H1 (cell line): ENCODE measurements at regions not wholly inside any gene's neighbourhood (a gene's known extent, or its start where the extent isn't known, plus 50 kb on each side); places are given as distances from the start of the nearest gene placed in this dataset.

Experiments used
- CTCF ChIA-PET: fragments of 300-600 bp; sonication (Branson Sonifier 250); formaldehyde crosslinking; loops from one replicate; lab custom pipeline; 2021; ENCODE audit not compliant: partially characterized antibody; lab: Charles Lee
- POLR2A ChIA-PET: fragments of 300-600 bp; sonication (Branson Sonifier 250); formaldehyde crosslinking; loops from one replicate; lab custom pipeline; 2021; ENCODE audit warnings: inconsistent platforms; ENCODE audit not compliant: partially characterized antibody; lab: Charles Lee
- DNase-seq, 2 experiments: peaks; one replicate each; pipeline versions ENCODE4 v3.0.0 to v3.0.0-alpha.2; 2010 to 2022; ENCODE audit warnings: low spot score in 2 of 2, low read depth in 1 of 2, mixed read lengths in 1 of 2
- FAIRE-seq: peaks from 2 replicates; lab custom pipeline; 2011; peaks lifted over from hg19 to GRCh38; lab: Jason Lieb, UNC
- H2AFZ ChIP-seq: 2 replicates; pipeline ENCODE4 v1.8.1; 2012; ENCODE audit warnings: low read length, inconsistent platforms
- H2AK5ac ChIP-seq: 2 replicates; pipeline ENCODE4 v1.6.1; 2013; ENCODE audit warnings: low read depth, low read length
- H2BK120ac ChIP-seq: replicated peaks from 2 replicates; pipeline ENCODE3; 2013; ENCODE audit warnings: low read depth, low read length, inconsistent platforms
- H2BK12ac ChIP-seq: 2 replicates; pipeline ENCODE4 v1.6.1; 2013; ENCODE audit warnings: low read depth, low read length
- H2BK15ac ChIP-seq: 2 replicates; pipeline ENCODE4 v1.6.1; 2013; ENCODE audit warnings: low read length
- H2BK20ac ChIP-seq: 2 replicates; pipeline ENCODE4 v1.6.1; 2013; ENCODE audit warnings: low read length
- H2BK5ac ChIP-seq: 2 replicates; pipeline ENCODE4 v1.6.1; 2013; ENCODE audit warnings: low read depth, low read length
- H3K14ac ChIP-seq: 2 replicates; pipeline ENCODE4 v1.6.1; 2013; ENCODE audit warnings: inconsistent platforms; ENCODE audit not compliant: insufficient read length
- H3K18ac ChIP-seq: 2 replicates; pipeline ENCODE4 v1.6.1; 2013; ENCODE audit warnings: low read length; ENCODE audit errors: extremely low read depth
- H3K23ac ChIP-seq: 2 replicates; pipeline ENCODE4 v1.6.1; 2013; ENCODE audit warnings: inconsistent platforms; ENCODE audit not compliant: insufficient read length
- H3K23me2 ChIP-seq: 2 replicates; pipeline ENCODE4 v1.6.1; 2013; ENCODE audit warnings: low read depth, low read length
- H3K27ac ChIP-seq: 2 replicates; pipeline ENCODE4 v1.6.1; 2011; ENCODE audit warnings: low read depth, low read length, inconsistent platforms
- H3K27me3 ChIP-seq, 4 experiments: replicated peaks in 1 of 4; 1 replicate in 1 of 4; 2 replicates in 3 of 4; pipeline versions ENCODE4 v1.6.1 to v1.8.1; 2011 to 2013; ENCODE audit warnings: low read length in 3 of 4, mild to moderate bottlenecking in 3 of 4, inconsistent platforms in 2 of 4, mixed read lengths in 2 of 4, moderate library complexity in 1 of 4; ENCODE audit not compliant: control insufficient read depth in 3 of 4, insufficient read depth in 3 of 4; ENCODE audit errors: extremely low read depth in 1 of 4
- H3K36me3 ChIP-seq, 4 experiments: 2 replicates each; pipeline versions ENCODE4 v1.6.1 to v1.8.1; 2011 to 2013; ENCODE audit warnings: mild to moderate bottlenecking in 4 of 4, low read length in 3 of 4, moderate library complexity in 2 of 4, control low read depth in 1 of 4, inconsistent platforms in 1 of 4; ENCODE audit not compliant: insufficient read depth in 4 of 4, control insufficient read depth in 2 of 4
- H3K4ac ChIP-seq: replicated peaks from 2 replicates; pipeline ENCODE3; 2013; ENCODE audit warnings: low read length, low read depth, mixed read lengths, inconsistent platforms; ENCODE audit not compliant: insufficient read length
- H3K4me1 ChIP-seq, 4 experiments: replicated peaks in 1 of 4; 1 replicate in 1 of 4; 2 replicates in 3 of 4; pipeline versions ENCODE4 v1.6.1 to v1.8.1; 2011 to 2013; ENCODE audit warnings: low read length in 3 of 4, inconsistent platforms in 2 of 4, mixed read lengths in 1 of 4; ENCODE audit not compliant: insufficient read depth in 4 of 4, control insufficient read depth in 3 of 4
- H3K4me2 ChIP-seq, 2 experiments: 2 replicates each; pipeline versions ENCODE4 v1.6.1 to v1.8.1; 2011 to 2013; ENCODE audit warnings: low read depth in 2 of 2, low read length in 2 of 2, control low read depth in 1 of 2, inconsistent platforms in 1 of 2, mild to moderate bottlenecking in 1 of 2; ENCODE audit not compliant: insufficient read depth in 1 of 2
- H3K4me3 ChIP-seq, 4 experiments: fragments of 200-600, 300-600 bp in 1 of 4; sonication (generic), shearing (Covaris generic), sonication (Bioruptor Twin) in 1 of 4; 2 replicates each; pipeline versions ENCODE4 v1.5.1 to v1.8.1; 2011 to 2016; ENCODE audit warnings: low read length in 4 of 4, low read depth in 3 of 4, control low read depth in 2 of 4, inconsistent platforms in 2 of 4, mild to moderate bottlenecking in 2 of 4, mixed read lengths in 1 of 4, moderate library complexity in 1 of 4; ENCODE audit not compliant: insufficient read depth in 2 of 4; ENCODE audit errors: extremely low read depth in 1 of 4
- H3K56ac ChIP-seq: replicated peaks from 2 replicates; pipeline ENCODE3; 2013; ENCODE audit warnings: low read depth, mild to moderate bottlenecking, mixed read lengths, low read length, inconsistent platforms; ENCODE audit not compliant: insufficient read length
- H3K79me1 ChIP-seq: 2 replicates; pipeline ENCODE4 v1.6.1; 2013; ENCODE audit warnings: low read depth, low read length, control low read depth
- H3K79me2 ChIP-seq, 2 experiments: 2 replicates each; pipeline versions ENCODE4 v1.6.1 to v1.8.1; 2012 to 2013; ENCODE audit warnings: low read length in 2 of 2, mild to moderate bottlenecking in 2 of 2, inconsistent platforms in 1 of 2; ENCODE audit not compliant: insufficient read depth in 2 of 2, control insufficient read depth in 1 of 2
- H3K9ac ChIP-seq, 4 experiments: replicated peaks in 1 of 4; 1 replicate in 1 of 4; 2 replicates in 3 of 4; pipeline versions ENCODE4 v1.6.1 to v1.8.1; 2011 to 2013; ENCODE audit warnings: low read depth in 3 of 4, low read length in 3 of 4, control low read depth in 2 of 4, mild to moderate bottlenecking in 2 of 4, moderate library complexity in 2 of 4, inconsistent platforms in 1 of 4; ENCODE audit errors: extremely low read depth in 1 of 4
- H3K9me3 ChIP-seq, 2 experiments: 2 replicates each; pipeline versions ENCODE4 v1.6.1 to v1.8.1; 2012 to 2013; ENCODE audit warnings: mild to moderate bottlenecking in 2 of 2, moderate library complexity in 2 of 2, control low read depth in 1 of 2, inconsistent platforms in 1 of 2, low read depth in 1 of 2, low read length in 1 of 2, mixed read lengths in 1 of 2; ENCODE audit not compliant: insufficient read depth in 2 of 2
- H4K20me1 ChIP-seq, 2 experiments: replicated peaks in 1 of 2; 2 replicates each; pipeline versions ENCODE3 to v1.8.1; 2011 to 2013; ENCODE audit warnings: inconsistent platforms in 2 of 2, low read length in 2 of 2, mild to moderate bottlenecking in 1 of 2; ENCODE audit not compliant: insufficient read depth in 2 of 2, control insufficient read depth in 1 of 2
- H4K5ac ChIP-seq: 2 replicates; pipeline ENCODE4 v1.6.1; 2013; ENCODE audit warnings: low read length, low read depth, mixed read lengths, inconsistent platforms; ENCODE audit not compliant: insufficient read length
- H4K8ac ChIP-seq: 2 replicates; pipeline ENCODE4 v1.8.0; 2013; ENCODE audit warnings: mild to moderate bottlenecking, moderate library complexity, low read length, inconsistent platforms; ENCODE audit not compliant: insufficient read depth; ENCODE audit errors: extremely low read depth
- H4K91ac ChIP-seq: replicated peaks from 2 replicates; pipeline ENCODE3; 2013; ENCODE audit warnings: low read length, mixed read lengths, inconsistent platforms; ENCODE audit not compliant: insufficient read length
- CBX5 ChIP-seq: fragments of 300-800, 300-1000 bp; sonication (generic); IDR thresholded peaks from 2 replicates; pipeline ENCODE4 v1.7.1; 2016; ENCODE audit warnings: antibody characterized with exemption, low read length, low read depth
- CHD1 ChIP-seq: IDR thresholded peaks from 2 replicates; pipeline ENCODE4 v1.6.1; 2012; ENCODE audit warnings: low read depth, low read length, improper control_type of control experiment
- HDAC2 ChIP-seq, 2 experiments: fragments of 300-600 bp in 1 of 2; sonication (generic) in 1 of 2; IDR thresholded peaks; 2 replicates each; pipeline ENCODE4 v1.6.1; 2011 to 2012; ENCODE audit warnings: low read depth in 2 of 2, low read length in 2 of 2, mild to moderate bottlenecking in 2 of 2, moderate library complexity in 2 of 2, borderline replicate concordance in 1 of 2, inconsistent platforms in 1 of 2
- JUND ChIP-seq: IDR thresholded peaks from 2 replicates; pipeline ENCODE4 v1.6.1; 2011; ENCODE audit warnings: mild to moderate bottlenecking, improper control_type of control experiment, low read length
- KDM1A ChIP-seq: fragments of 200-600, 300-600 bp; sonication (generic); IDR thresholded peaks from 2 replicates; pipeline ENCODE4 v1.7.1; 2016; ENCODE audit warnings: mild to moderate bottlenecking, low read length, borderline replicate concordance
- KDM5A ChIP-seq: fragments of 200-600 bp; IDR thresholded peaks from 2 replicates; pipeline ENCODE4 v1.7.1; 2012; ENCODE audit warnings: mild to moderate bottlenecking, low read length, inconsistent platforms, mixed read lengths
- TCF12 ChIP-seq: IDR thresholded peaks from 2 replicates; pipeline ENCODE4 v1.6.1; 2011; ENCODE audit warnings: low read depth, mild to moderate bottlenecking, low read length
- WGBS, 2 experiments: shearing (Covaris generic) in 1 of 2; methylation state at CpG; one replicate each; pipeline versions ENCODE4 v1.1.6 to v1.1.7; 2013 to 2015; ENCODE audit warnings: low lambda C conversion rate in 2 of 2, mixed read lengths in 2 of 2, inconsistent platforms in 1 of 2, low coverage in 1 of 2, missing lambda C conversion rate in 1 of 2; ENCODE audit not compliant: insufficient replicate concordance in 2 of 2, insufficient coverage in 1 of 2, insufficient read length in 1 of 2; ENCODE audit errors: extremely low coverage in 1 of 2, missing lambda C conversion rate in 1 of 2; 5-methylcytosine and 5-hydroxymethylcytosine counted together

- H2BK20ac ChIP-seq = no peak overlapping the region
- no peak overlapping the region for H4K8ac ChIP-seq
- no peak overlapping the region for H2BK120ac ChIP-seq
- CTCF ChIA-PET = no interaction called here
- H4K5ac ChIP-seq = no peak overlapping the region
- POLR2A ChIA-PET = interaction anchor here (0.6 kb wide), 1 partner anchor 871 kb away, joined by 3 read pairs; no protein-coding TSS in a partner anchor
- H3K4me1 ChIP-seq = no peaks in the 10 kb centered on the region
- no peaks in the 10 kb centered on the region for H3K79me1 ChIP-seq
- TF ChIP-seq HDAC2 (IDR thresholded peaks at IDR 0.05; ENCODE audit: borderline replicate concordance in 1 of 2, low read depth in 2 of 2, low read length in 2 of 2) (no peak), CHD1 (no peak), CBX5 (no peak), KDM1A (no peak), KDM5A (no peak), TCF12 (no peak), JUND (no peak)
- TF ChIP-seq, all 59 proteins: peak for 0
- no peaks in the 10 kb centered on the region for H3K79me2 ChIP-seq
- no peak overlapping the region for H3K4ac ChIP-seq
- no peak overlapping the region for H3K9ac ChIP-seq
- H3K27ac ChIP-seq = no peak overlapping the region
- H3K4me2 ChIP-seq = no peak overlapping the region
- H4K20me1 ChIP-seq = no peaks in the 10 kb centered on the region
- no peak overlapping the region for H3K14ac ChIP-seq
- H3K23me2 ChIP-seq = no peaks in the 10 kb centered on the region
- FAIRE-seq (no peak), DNase-seq (no peak)
- whole genome bisulfite sequencing, 2 experiments = 89% methylated on average over 2 of the region's 2 CpGs; no CpG with 5 or more reads in 1 of the 2 experiments
- no peak overlapping the region for H2AK5ac ChIP-seq
- H3K9me3 ChIP-seq = no peaks in the 10 kb centered on the region; a peak in 1 of 4 replicates
- no peak overlapping the region for H3K4me3 ChIP-seq
- no peak overlapping the region for H3K56ac ChIP-seq
- no peak overlapping the region for H2BK12ac ChIP-seq
- no peak overlapping the region for H2AFZ ChIP-seq
- H3K27me3 ChIP-seq = no peaks in the 10 kb centered on the region
- no peaks in the 10 kb centered on the region for H3K36me3 ChIP-seq
- H2BK15ac ChIP-seq = no peak overlapping the region
- H2BK5ac ChIP-seq = no peak overlapping the region
- no peak overlapping the region for H3K23ac ChIP-seq
- no peak overlapping the region for H3K18ac ChIP-seq
- H4K91ac ChIP-seq = no peak overlapping the region
Measured at GRCh38 chr14:84288781-84289180, 1241.2 kb upstream of the FLRT2 start.
